Caco-2 (cell line): ENCODE measurements at regions not wholly inside any gene's neighbourhood (a gene's known extent, or its start where the extent isn't known, plus 50 kb on each side); places are given as distances from the start of the nearest gene placed in this dataset.

Source experiments
- BruUV-seq: library from RNA; stranded (reverse); fragments of 400-500 nt; replicated peaks from 2 replicates; lab custom pipeline; 2021; lab: Mats Ljungman, UMichigan
- CTCF ChIA-PET: fragments of 300-600 bp; sonication (Branson Sonifier 250); formaldehyde crosslinking; loops from one replicate; lab custom pipeline; 2022; ENCODE audit warnings: antibody characterized with exemption; lab: Charles Lee
- POLR2A ChIA-PET: fragments of 300-600 bp; sonication (Branson Sonifier 250); formaldehyde crosslinking; loops from one replicate; lab custom pipeline; 2022; ENCODE audit warnings: antibody characterized with exemption; lab: Charles Lee
- DNase-seq, 2 experiments: peaks; one replicate each; pipeline versions ENCODE4 v3.0.0 to v3.0.0-alpha.2; 2020 to 2022
- H3K27me3 ChIP-seq: replicated peaks from 2 replicates; pipeline ENCODE4 v1.6.0; 2011; ENCODE audit warnings: low read length; ENCODE audit not compliant: control insufficient read depth, insufficient read depth
- H3K36me3 ChIP-seq: 2 replicates; pipeline ENCODE4 v1.5.1; 2011; ENCODE audit warnings: low read length; ENCODE audit not compliant: control insufficient read depth, insufficient read depth
- H3K4me1 ChIP-seq: fragments of 250-450 bp; sonication (Bioruptor Pico); 2 replicates; pipeline ENCODE4 v1.5.1; 2020; ENCODE audit warnings: mild to moderate bottlenecking
- H3K4me3 ChIP-seq: 2 replicates; pipeline ENCODE4 v1.5.1; 2011; ENCODE audit warnings: low read depth, mild to moderate bottlenecking, control low read depth, low read length
- H3K9me3 ChIP-seq: fragments of 250-450 bp; sonication (Bioruptor Pico); 2 replicates; pipeline ENCODE4 v1.5.1; 2020; ENCODE audit warnings: mild to moderate bottlenecking, moderate library complexity
- H3K27ac Mint-ChIP-seq: one replicate; pipeline ENCODE4 v1.8.0; 2022; ENCODE audit warnings: mixed read lengths; ENCODE audit not compliant: unreplicated experiment
- H3K27me3 Mint-ChIP-seq: one replicate; pipeline ENCODE4 v1.8.0; 2022; ENCODE audit warnings: mixed read lengths; ENCODE audit not compliant: insufficient read depth, unreplicated experiment
- H3K36me3 Mint-ChIP-seq: one replicate; pipeline ENCODE4 v1.8.0; 2022; ENCODE audit warnings: mild to moderate bottlenecking, mixed read lengths; ENCODE audit not compliant: insufficient read depth, unreplicated experiment
- H3K4me1 Mint-ChIP-seq: one replicate; pipeline ENCODE4 v1.8.0; 2022; ENCODE audit warnings: low read depth, mixed read lengths; ENCODE audit not compliant: unreplicated experiment
- H3K4me3 Mint-ChIP-seq: one replicate; pipeline ENCODE4 v1.8.0; 2022; ENCODE audit warnings: mild to moderate bottlenecking, moderate library complexity, mixed read lengths; ENCODE audit not compliant: unreplicated experiment
- H3K9me3 Mint-ChIP-seq: one replicate; pipeline ENCODE4 v1.8.0; 2022; ENCODE audit warnings: mixed read lengths; ENCODE audit not compliant: unreplicated experiment
- CTCF ChIP-seq, 2 experiments: fragments of 200-600 bp in 1 of 2; IDR thresholded peaks; 1 replicate in 1 of 2; 2 replicates in 1 of 2; pipeline versions ENCODE4 v1.5.1 to v1.8.0; 2011 to 2022; ENCODE audit warnings: antibody characterized with exemption in 1 of 2, control low read depth in 1 of 2, inconsistent platforms in 1 of 2, low read depth in 1 of 2, low read length in 1 of 2, mild to moderate bottlenecking in 1 of 2, moderate library complexity in 1 of 2; ENCODE audit not compliant: insufficient read depth in 1 of 2, severe bottlenecking in 1 of 2, unreplicated experiment in 1 of 2
- intact Hi-C: fragments of 100-400 bp; cut with micrococcal nuclease; formaldehyde crosslinking; loops from one replicate; pipeline ENCODE4 v1.10.0; 2022; ENCODE audit not compliant: unreplicated experiment

DNA sequence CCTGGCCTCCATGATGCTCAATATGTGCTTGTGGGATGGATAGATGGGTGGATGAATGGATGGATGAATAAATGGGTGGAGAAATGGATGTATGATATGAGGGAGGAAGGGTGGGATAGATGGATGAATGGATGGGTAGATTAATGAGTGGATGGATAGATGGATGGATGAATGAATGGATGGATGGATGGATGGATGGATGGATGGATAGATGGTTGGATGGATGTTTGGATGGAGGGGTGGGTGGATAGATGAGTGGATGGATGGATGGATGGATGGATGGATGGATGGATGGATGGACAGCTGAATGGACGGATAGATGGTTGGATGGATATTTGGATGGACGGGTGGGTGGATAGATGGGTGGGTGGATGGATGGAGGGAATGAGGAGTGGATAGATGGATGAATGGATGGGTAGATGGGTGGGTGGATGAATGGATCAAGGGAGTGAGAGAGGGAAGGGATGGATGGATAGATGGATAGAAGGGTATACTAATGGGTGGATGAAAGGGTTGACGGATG lies 139.4 kb downstream of the CEBPB start:
- intact Hi-C loops, result no loop called here
- no peak for TF ChIP-seq CTCF (IDR thresholded peaks at IDR 0.05; ENCODE audit: insufficient read depth in 1 of 2, low read depth in 1 of 2, low read length in 1 of 2, severe bottlenecking in 1 of 2, unreplicated experiment in 1 of 2)
- no peak overlapping the region for H3K4me3 Mint-ChIP-seq
- Histone ChIP-seq H3K4me3 (no peak overlapping the region), H3K9me3 (no peaks in the 10 kb centered on the region), H3K27me3 (no peaks in the 10 kb centered on the region), H3K36me3 (no peaks in the 10 kb centered on the region), H3K4me1 (peaks cover 15% of the 10 kb centered on the region; the same call in 1 of the 2 replicates)
- DNase-seq, result no peak
- no peaks in the 10 kb centered on the region for H3K27me3 Mint-ChIP-seq
- no TSS peak for BruUV-seq
- no peak overlapping the region for H3K27ac Mint-ChIP-seq
- ChIA-PET POLR2A (interaction anchor here (0.6 kb wide), 1 partner anchor 414 kb away, joined by 3 read pairs; no protein-coding TSS in a partner anchor), CTCF (no interaction called here)
- H3K4me1 Mint-ChIP-seq, result peaks cover 12% of the 10 kb centered on the region
- no peaks in the 10 kb centered on the region for H3K36me3 Mint-ChIP-seq
- no peaks in the 10 kb centered on the region for H3K9me3 Mint-ChIP-seq

DNA sequence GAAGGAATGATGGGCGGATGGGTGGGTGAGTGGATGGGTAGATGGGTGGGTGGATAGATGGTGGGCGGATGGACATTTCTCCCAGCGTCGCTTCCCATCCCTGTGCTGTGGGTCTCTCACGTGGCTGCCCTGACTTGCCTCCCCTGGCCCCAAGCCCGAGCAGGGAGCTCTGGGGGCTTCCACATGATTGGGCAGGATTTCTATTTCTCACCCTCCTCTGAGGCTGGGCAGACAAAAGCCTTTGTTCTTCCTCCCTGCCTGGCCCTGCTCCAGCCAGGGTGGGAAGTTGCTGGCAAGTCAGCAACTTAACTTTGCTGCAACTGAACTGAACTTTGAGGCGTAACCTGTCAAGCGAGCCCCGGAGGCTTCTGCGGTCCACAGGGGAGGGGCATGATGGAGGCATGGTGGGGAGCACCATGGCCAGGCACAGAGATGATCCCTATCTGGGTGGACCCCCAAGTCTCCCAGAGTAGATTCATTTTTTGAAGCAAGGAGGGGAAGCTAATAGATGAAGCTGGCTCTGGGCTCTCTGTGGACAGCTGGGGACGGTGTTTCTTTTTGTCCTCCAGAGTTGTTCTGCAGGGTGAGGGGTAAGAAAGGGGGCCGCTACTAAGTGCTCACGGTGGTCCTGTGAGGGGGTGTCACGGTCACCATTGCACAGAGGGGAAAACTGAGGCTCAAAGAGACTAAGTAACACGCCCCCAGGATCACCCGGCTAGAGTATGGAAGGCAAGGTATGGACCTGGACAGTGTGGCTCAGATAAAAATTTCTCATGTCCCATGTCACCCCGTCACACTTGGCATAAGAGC lies 140.1 kb downstream of the CEBPB start:
- H3K4me3 ChIP-seq, result no peak overlapping the region
- no peaks in the 10 kb centered on the region for H3K36me3 Mint-ChIP-seq
- no peak for TF ChIP-seq CTCF (IDR thresholded peaks at IDR 0.05; ENCODE audit: insufficient read depth in 1 of 2, low read depth in 1 of 2, low read length in 1 of 2, severe bottlenecking in 1 of 2, unreplicated experiment in 1 of 2)
- H3K4me1 ChIP-seq, result peaks cover 15% of the 10 kb centered on the region; the same call in 1 of the 2 replicates
- no peaks in the 10 kb centered on the region for H3K27me3 Mint-ChIP-seq
- H3K36me3 ChIP-seq, result no peaks in the 10 kb centered on the region
- H3K27me3 ChIP-seq, result no peaks in the 10 kb centered on the region
- H3K9me3 ChIP-seq, result no peaks in the 10 kb centered on the region
- POLR2A ChIA-PET, result no interaction called here
- peaks cover 12% of the 10 kb centered on the region for H3K4me1 Mint-ChIP-seq
- H3K4me3 Mint-ChIP-seq, result no peak overlapping the region
- no peak overlapping the region for H3K27ac Mint-ChIP-seq
- H3K9me3 Mint-ChIP-seq, result no peaks in the 10 kb centered on the region
- intact Hi-C loops, result no loop called here
- no TSS peak for BruUV-seq
- CTCF ChIA-PET, result no interaction called here
- no peak for DNase-seq

GRCh38 chr20:50331469-50332363 lies 141.1 kb downstream of the CEBPB start:
- Histone ChIP-seq H3K9me3 (no peaks in the 10 kb centered on the region), H3K4me3 (no peak overlapping the region), H3K36me3 (no peaks in the 10 kb centered on the region), H3K27me3 (no peaks in the 10 kb centered on the region), H3K4me1 (peaks cover 15% of the 10 kb centered on the region; the same call in 1 of the 2 replicates)
- CTCF ChIA-PET, result no interaction called here
- no peaks in the 10 kb centered on the region for H3K36me3 Mint-ChIP-seq
- H3K4me3 Mint-ChIP-seq, result no peak overlapping the region
- TF ChIP-seq CTCF (IDR thresholded peaks at IDR 0.05; ENCODE audit: insufficient read depth in 1 of 2, low read depth in 1 of 2, low read length in 1 of 2, severe bottlenecking in 1 of 2, unreplicated experiment in 1 of 2), result no peak
- H3K4me1 Mint-ChIP-seq, result peaks cover 12% of the 10 kb centered on the region
- H3K27me3 Mint-ChIP-seq, result no peaks in the 10 kb centered on the region
- no peak overlapping the region for H3K27ac Mint-ChIP-seq
- POLR2A ChIA-PET, result no interaction called here
- no peak for DNase-seq
- no TSS peak for BruUV-seq
- intact Hi-C loops, result no loop called here
- no peaks in the 10 kb centered on the region for H3K9me3 Mint-ChIP-seq
